Thyroid gland (tissue), 4 donors: ENCODE measurements at regions not wholly inside any gene's neighbourhood (a gene's known extent, or its start where the extent isn't known, plus 50 kb on each side); places are given as distances from the start of the nearest gene placed in this dataset.

Source experiments
- DNase-seq, 2 donors: peaks; one replicate each; pipeline ENCODE4 v3.0.0-alpha.2; 2019
- H3K27ac ChIP-seq, 3 donors: fragments of 200-600 bp; sonication (generic); 1 replicate in 2 of 3; 2 replicates in 1 of 3; pipeline ENCODE4 v1.5.1; 2016 to 2019; ENCODE audit warnings: mild to moderate bottlenecking in 1 of 3, moderate library complexity in 1 of 3
- H3K27me3 ChIP-seq: fragments of 200-600 bp; sonication (generic); one replicate; pipeline ENCODE4 v1.5.1; 2019
- H3K36me3 ChIP-seq, 2 donors: fragments of 200-600 bp; sonication (generic); one replicate each; pipeline ENCODE4 v1.5.1; 2016 to 2019
- H3K4me1 ChIP-seq, 2 donors: fragments of 200-600 bp; sonication (generic); one replicate each; pipeline ENCODE4 v1.5.1; 2017 to 2019
- H3K4me3 ChIP-seq, 3 donors: fragments of 200-600 bp; sonication (generic); replicated peaks in 1 of 3; 1 replicate in 2 of 3; 2 replicates in 1 of 3; pipeline ENCODE4 v1.5.1; 2016; ENCODE audit warnings: mild to moderate bottlenecking in 1 of 3
- H3K9me3 ChIP-seq: fragments of 200-600 bp; sonication (generic); one replicate; pipeline ENCODE4 v1.5.1; 2017
- POLR2A ChIP-seq, 2 donors: fragments of 450-650 bp; IDR thresholded peaks; one replicate each; pipeline ENCODE4 v1.6.1; 2017; ENCODE audit warnings: antibody characterized with exemption in 2 of 2, mild to moderate bottlenecking in 2 of 2, moderate library complexity in 1 of 2
- WGBS, 2 donors: methylation state at CpG; one replicate each; pipeline ENCODE4 v1.1.5; 2017; 5-methylcytosine and 5-hydroxymethylcytosine counted together
- intact Hi-C: fragments of 100-400 bp; cut with DNase I; formaldehyde crosslinking; loops from one replicate; pipeline ENCODE4 v1.15.1; 2023
- TF ChIP-seq, protein P1 (sequence below), 6 experiments: fragments of 200-600 bp in 3 of 6; fragments of 450-650 bp in 3 of 6; sonication (generic) in 3 of 6; IDR thresholded peaks; one replicate each; pipeline ENCODE4 v1.5.1; 2016 to 2019; ENCODE audit warnings: antibody characterized with exemption in 6 of 6, mild to moderate bottlenecking in 2 of 6, inconsistent platforms in 1 of 6, moderate library complexity in 1 of 6

DNA sequence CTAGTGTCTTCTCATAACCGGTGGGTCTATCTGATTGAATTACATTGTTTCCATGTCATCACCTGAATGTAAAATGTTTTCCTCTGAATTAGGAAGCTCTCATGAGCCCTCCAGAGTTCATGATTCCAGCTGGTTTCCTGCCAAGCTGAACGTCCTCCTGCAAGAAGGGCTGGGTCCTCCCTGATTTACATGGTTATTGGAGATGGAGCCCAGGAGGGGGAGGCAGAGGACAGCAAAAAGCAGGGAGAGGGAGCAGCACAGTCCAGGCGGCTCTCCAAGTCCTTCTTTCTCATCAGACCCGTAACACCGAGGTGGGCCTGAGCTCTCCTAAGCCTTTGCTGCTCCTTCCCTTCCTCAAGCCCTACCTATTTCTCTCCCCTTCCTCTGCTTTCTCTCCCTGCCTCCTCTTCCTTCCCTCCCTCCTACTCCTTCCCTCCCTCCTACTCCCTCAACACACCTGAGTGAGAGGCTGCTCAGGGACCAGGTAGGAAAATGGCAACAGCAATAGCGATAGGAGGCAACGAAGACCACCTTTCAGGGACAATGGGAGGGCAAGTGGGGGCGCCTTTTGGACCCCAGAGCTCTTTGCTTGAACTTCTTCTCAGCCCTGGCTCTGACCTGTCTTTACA is 265.9 kb downstream of the PRDM2 start:
- H3K36me3 ChIP-seq = no peaks in the 10 kb centered on the region
- no peaks in the 10 kb centered on the region for H3K9me3 ChIP-seq
- no peaks in the 10 kb centered on the region for H3K27me3 ChIP-seq
- H3K27ac ChIP-seq = no peak overlapping the region
- TF ChIP-seq, protein P1, sequence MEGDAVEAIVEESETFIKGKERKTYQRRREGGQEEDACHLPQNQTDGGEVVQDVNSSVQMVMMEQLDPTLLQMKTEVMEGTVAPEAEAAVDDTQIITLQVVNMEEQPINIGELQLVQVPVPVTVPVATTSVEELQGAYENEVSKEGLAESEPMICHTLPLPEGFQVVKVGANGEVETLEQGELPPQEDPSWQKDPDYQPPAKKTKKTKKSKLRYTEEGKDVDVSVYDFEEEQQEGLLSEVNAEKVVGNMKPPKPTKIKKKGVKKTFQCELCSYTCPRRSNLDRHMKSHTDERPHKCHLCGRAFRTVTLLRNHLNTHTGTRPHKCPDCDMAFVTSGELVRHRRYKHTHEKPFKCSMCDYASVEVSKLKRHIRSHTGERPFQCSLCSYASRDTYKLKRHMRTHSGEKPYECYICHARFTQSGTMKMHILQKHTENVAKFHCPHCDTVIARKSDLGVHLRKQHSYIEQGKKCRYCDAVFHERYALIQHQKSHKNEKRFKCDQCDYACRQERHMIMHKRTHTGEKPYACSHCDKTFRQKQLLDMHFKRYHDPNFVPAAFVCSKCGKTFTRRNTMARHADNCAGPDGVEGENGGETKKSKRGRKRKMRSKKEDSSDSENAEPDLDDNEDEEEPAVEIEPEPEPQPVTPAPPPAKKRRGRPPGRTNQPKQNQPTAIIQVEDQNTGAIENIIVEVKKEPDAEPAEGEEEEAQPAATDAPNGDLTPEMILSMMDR (IDR thresholded peaks at IDR 0.05) = peak in 4 of 6 experiments; percentile 46 to 80 (median 65)
- TF ChIP-seq POLR2A (IDR thresholded peaks at IDR 0.05) = no peak
- 27 to 29% methylated on average over 8 of the region's 8 CpGs for WGBS, 2 donors
- no peak overlapping the region for H3K4me3 ChIP-seq
- no peaks in the 10 kb centered on the region for H3K4me1 ChIP-seq
- intact Hi-C loops = loop anchor here (10.0 kb wide), 1 partner anchor 1139 kb away; no protein-coding TSS in a partner anchor
- DNase-seq = peak; percentile 78 to 83

DNA sequence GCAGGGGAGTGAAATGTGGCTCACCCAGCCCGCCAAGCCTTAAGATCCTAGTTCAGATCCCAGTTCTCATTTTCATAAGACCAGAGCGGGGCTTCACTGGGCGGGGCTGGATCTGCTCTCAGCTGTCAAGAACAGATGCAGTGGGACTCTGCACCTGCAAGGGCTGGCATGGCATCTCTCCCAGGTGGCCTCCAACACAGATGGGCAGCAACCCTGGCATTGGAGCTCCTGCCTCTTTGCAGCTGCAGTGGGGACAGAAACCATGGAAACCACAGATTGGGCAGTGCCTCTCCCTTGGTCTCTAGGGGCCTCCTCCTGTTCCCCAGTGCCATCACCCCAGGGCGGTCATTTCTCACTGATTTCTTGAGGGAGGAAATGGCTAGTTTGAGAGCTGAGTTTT is 267.7 kb downstream of the PRDM2 start:
- no peak for DNase-seq
- no peaks in the 10 kb centered on the region for H3K36me3 ChIP-seq
- H3K27ac ChIP-seq = no peak overlapping the region
- TF ChIP-seq POLR2A (IDR thresholded peaks at IDR 0.05) = no peak
- TF ChIP-seq, protein P1 (IDR thresholded peaks at IDR 0.05) = no peak
- no peaks in the 10 kb centered on the region for H3K4me1 ChIP-seq
- no peaks in the 10 kb centered on the region for H3K27me3 ChIP-seq
- intact Hi-C loops = loop anchor here (10.0 kb wide), 1 partner anchor 1137 kb away; no protein-coding TSS in a partner anchor
- H3K9me3 ChIP-seq = no peaks in the 10 kb centered on the region
- 80 to 89% methylated on average over 1 to 4 of the region's 4 CpGs for WGBS, 2 donors
- H3K4me3 ChIP-seq = no peak overlapping the region

DNA sequence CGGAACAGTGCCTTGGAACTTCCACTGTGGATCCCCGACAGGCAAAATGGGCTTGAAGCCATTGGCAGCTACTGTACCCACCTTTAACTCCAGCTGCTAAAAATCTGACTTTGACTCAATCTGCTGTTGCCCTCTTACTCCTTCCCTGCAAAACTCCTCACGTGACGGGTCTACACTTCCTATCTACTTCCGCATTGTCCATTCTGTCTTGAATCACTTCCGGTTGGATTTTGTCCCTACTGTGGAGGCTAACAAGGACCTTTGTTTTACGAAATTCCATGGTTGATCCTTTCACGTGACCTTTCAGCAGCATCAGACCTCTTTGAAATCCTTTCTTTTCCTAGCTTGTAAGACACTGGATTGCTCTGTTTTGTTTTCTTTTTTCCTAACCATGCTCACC is 268.4 kb downstream of the PRDM2 start:
- intact Hi-C loops = loop anchor here (10.0 kb wide), 1 partner anchor 1136 kb away; no protein-coding TSS in a partner anchor
- no peaks in the 10 kb centered on the region for H3K9me3 ChIP-seq
- 87 to 90% methylated on average over 8 of the region's 8 CpGs for WGBS, 2 donors
- no peak for DNase-seq
- H3K36me3 ChIP-seq = no peaks in the 10 kb centered on the region
- H3K4me1 ChIP-seq = no peaks in the 10 kb centered on the region
- H3K27ac ChIP-seq = no peak overlapping the region
- no peaks in the 10 kb centered on the region for H3K27me3 ChIP-seq
- no peak for TF ChIP-seq POLR2A (IDR thresholded peaks at IDR 0.05)
- H3K4me3 ChIP-seq = no peak overlapping the region

DNA sequence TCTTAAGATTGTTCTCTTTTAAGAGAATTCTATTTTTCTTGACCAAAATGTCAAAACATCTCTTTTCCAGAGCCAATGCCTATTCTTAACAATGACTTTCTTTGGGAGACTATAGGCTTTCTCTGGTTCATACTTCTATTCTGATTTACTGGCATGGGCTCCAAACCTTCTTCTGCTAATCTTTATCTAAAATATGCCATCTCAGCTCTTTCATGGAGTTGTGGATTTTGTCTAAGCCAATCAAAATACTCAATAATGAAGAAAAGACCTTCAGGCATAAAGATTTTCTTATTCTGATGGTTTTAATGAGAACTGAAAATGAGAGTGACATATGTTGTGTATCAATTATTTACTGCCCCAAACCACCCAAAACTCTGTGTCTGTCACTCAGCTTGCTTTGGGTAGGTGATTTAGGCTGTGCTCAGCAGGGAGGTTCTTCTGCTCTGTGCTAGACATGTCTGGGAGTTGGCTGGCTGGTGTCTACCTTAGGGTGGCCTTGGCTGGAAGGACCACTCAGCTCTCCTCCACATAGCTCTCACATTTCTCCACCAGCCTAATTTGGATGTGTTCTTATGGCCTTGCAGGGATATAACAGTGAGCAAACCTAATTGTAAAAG is 270.8 kb downstream of the PRDM2 start:
- H3K4me3 ChIP-seq = no peak overlapping the region
- no peaks in the 10 kb centered on the region for H3K27me3 ChIP-seq
- no peak for DNase-seq
- no peaks in the 10 kb centered on the region for H3K9me3 ChIP-seq
- intact Hi-C loops = no loop called here
- H3K36me3 ChIP-seq = no peaks in the 10 kb centered on the region
- no peaks in the 10 kb centered on the region for H3K4me1 ChIP-seq
- no peak for TF ChIP-seq POLR2A (IDR thresholded peaks at IDR 0.05)
- TF ChIP-seq, protein P1 (IDR thresholded peaks at IDR 0.05) = no peak
- no peak overlapping the region for H3K27ac ChIP-seq

DNA sequence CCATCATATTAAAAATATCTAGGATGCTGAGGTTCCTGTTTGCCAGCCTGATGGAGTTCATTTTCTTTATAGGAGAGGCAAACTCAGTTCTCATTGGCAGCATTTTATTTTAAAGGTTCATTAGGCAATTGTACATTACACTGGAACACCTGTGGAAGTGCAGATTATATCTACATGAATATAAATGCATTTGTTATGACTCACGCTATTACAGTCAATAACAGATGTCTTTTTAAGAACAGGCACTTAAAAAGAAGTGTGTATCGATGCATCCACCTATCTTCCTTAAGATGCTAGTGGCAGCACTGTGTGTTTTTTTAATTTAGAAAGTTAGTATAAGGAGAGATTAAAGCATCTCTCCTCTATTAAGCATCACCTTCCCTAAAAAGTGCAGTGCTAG is 276.5 kb downstream of the PRDM2 start:
- Histone ChIP-seq H3K36me3 (no peaks in the 10 kb centered on the region), H3K4me1 (no peaks in the 10 kb centered on the region), H3K27me3 (no peaks in the 10 kb centered on the region), H3K4me3 (no peak overlapping the region), H3K27ac (no peak overlapping the region), H3K9me3 (no peaks in the 10 kb centered on the region)
- DNase-seq = no peak
- WGBS, 2 donors = 87 to 95% methylated on average over 2 of the region's 2 CpGs
- no peak for TF ChIP-seq POLR2A (IDR thresholded peaks at IDR 0.05)
- TF ChIP-seq, protein P1 (IDR thresholded peaks at IDR 0.05) = no peak
- intact Hi-C loops = no loop called here
